ENCODE measurements at regions not wholly inside any gene's neighbourhood (a gene's known extent, or its start where the extent isn't known, plus 50 kb on each side); places are given as distances from the start of the nearest gene placed in this dataset.

- DNase-seq: no peak
These were observed 429.1 kb downstream of the KIF20B start for GRCh38 chr10:90130321-90131086.

DNA sequence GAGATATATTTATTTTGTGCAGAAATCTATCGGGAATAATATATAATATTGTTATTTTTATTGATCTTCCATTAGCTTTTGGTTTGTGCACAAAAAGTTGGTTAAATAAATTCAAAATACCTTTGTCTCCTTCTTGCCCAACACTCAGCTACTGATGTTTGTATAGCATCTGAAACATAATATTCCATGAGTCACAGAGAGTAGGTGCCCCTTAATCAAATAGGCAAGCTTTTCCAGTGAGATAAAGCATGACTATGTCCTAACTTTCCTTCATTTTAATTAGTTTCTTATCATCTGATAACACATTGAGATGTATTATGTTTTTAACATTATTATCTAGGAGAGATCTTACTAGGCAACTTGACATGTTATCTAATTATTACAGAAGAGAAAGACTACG lies 432.2 kb downstream of the KIF20B start:
- no peak for DNase-seq

DNA sequence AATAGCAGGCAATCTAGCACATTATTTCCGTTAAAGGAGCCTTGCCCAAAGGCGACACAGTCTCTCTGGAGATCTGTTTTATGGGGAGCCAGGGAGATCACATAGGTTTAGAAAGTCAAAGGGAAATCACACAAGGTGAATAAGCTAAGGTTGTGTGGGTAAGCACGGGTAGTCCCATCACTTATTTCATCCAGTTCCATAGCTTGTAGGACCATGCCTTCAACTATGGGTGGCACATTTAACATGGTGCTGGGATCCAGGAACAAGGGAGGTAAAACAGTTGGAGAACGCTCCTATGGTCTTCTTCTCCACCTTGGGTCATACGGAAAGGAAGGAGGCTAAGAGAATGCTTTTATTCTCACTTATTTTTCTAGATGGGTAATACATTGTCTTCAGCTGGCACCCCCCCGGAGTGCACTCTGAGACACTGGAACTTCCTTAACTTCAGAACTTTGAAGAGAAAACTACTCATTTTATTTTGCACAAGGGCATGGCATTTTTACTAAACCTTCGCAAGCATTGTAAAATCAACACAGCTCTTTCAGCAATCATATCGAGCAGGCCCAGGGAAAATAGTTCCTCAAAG lies 435.4 kb downstream of the KIF20B start:
- no peak for DNase-seq

DNA sequence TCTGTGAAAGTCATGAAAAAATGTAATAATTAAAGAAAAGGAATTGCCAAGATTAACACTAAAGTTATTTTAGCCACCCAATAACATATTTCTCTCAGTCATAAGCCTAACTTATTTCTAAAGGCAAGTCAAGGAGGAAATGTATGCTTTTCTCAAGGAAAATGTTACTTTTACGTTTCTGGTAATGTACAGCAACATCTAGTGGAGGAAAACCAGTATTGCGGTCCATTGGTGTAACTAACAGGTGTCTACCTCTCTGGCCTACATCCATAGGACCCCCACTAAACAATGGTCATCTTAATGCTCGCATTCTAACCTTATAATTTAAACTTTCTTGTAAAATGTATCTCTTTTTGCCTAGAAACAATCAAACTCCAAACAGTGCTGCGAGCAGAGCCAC lies 437.5 kb downstream of the KIF20B start:
- no peak for DNase-seq

- DNase-seq: no peak
These were observed 440.4 kb downstream of the KIF20B start for GRCh38 chr10:90141791-90142190.

- DNase-seq: no peak
These were observed 442.5 kb downstream of the KIF20B start for GRCh38 chr10:90143937-90144336.

DNA sequence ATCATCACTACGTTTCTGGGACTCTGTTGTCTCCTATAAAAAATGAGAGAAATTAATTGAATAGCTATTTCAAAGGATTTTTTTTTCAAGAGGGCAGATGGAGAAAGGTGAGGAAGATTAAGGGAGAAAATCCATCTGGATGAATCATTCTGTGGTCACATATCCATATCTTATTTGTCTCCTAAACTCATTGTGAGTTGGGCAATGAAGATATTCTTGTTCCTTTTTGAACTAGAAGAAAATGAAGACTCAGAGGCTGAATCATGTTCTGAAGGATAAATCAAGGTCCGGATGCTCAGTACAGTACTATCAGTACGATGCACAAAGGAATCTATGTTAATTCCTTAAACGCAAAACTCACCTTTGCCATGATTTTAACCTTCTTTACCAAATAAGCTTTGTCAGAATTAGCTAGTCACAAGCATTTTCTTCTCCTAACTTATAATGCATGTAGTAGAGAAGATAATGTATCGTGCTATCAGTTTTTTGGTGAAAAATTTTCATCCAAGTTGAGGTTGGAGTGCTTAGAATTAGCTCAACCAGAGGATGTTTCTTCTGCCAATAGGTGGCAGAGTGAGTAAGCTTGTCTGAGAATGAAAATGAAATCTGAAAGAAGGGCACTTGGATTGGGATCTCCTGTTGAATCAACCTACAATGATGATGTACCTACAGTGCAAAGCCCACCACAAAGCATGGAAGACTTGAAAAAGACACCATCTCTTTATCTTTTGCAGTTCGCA lies 446.9 kb downstream of the KIF20B start:
- DNase-seq: no peak

GRCh38 chr10:90149563-90149962 lies 448.2 kb downstream of the KIF20B start:
- no peak for DNase-seq

DNA sequence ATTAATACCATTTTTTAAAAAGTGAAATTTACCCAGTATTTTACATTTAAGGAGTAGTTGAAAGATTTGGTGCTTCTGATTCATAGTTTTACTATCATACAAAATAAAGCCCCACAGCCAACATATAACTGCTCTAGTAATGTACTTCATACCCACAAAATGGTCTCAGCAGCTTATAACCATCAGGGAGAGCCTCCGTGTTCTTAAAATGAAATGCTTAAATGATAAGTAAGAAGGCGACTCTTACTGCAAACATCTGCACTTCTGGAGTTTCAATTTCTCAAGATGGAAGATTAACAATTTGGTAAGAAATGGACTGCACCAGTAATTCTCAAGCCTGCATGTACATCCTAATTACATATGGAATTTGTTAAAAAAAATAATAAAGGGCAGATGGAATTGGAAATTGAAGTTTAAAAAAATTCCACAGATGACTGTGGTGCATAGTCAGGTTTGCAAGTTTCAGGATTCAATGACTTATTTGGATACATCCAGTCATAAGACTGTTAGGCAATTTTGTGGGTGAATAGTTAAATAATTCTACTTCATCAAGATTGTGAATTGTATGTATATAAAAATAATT lies 461.0 kb downstream of the KIF20B start:
- DNase-seq: no peak

- DNase-seq: no peak
These were observed 466.0 kb downstream of the KIF20B start for GRCh38 chr10:90167174-90168064.

GRCh38 chr10:90168244-90168643 lies 466.9 kb downstream of the KIF20B start:
- DNase-seq: no peak

DNA sequence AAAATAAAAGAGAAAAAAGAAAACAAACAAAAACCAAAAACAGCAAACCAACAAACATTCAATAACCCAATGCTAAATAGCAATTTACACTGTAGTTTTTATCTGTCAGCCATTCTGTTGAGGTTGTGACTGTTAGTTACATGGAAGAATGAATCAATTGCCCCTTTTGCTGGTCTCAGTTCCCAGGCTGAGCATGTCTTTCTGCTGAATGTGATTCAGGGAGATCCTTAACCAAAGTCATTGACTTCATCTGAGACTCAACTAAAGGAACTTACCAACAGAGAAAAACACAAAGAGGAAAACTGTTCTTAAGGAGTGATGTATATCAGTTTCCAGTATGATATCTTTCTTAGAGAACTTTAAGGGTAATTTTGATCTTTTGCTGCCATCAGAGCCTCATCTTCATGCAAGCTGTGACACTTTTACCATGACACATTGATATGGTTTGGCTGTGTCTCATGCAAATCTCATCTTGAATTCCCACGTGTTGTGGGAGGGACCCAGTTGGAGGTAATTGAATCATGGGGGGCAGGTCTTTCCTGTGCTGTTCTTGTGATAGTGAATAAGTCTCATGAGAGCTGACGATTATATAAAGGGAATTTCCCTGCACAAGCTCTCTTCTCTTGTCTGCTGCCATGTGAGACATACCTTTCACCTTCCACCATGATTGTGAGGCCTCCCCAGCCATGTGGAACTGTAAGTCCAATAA lies 469.8 kb downstream of the KIF20B start:
- no peak for DNase-seq

- no peak for DNase-seq
These were observed 473.1 kb downstream of the KIF20B start for GRCh38 chr10:90174531-90174930.

DNA sequence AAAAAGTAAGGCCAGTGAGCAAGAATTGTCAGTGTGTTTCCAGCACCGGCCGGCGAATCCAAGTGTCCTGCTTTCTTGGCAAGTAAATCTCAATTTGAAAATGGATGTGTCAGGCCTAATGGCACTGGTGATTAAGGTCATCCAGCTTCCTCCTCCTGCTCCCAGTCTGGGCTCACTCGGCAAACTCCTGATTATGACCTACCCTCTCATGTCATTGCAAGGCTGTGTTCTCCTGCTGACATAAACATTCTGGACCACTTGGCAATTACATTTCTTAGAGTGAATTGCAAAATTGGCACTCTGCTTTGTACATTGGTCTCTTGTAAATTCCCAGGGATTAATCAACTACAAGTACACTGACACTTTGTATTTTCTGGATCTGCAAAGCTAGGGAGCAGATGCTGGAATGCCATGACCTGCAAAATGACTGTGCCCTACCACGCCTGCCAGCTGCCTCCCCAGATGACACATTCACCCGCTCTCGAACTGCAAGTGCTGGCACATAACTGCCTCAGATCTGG lies 473.8 kb downstream of the KIF20B start:
- DNase-seq: no peak

- no peak for DNase-seq
These were observed 478.5 kb downstream of the KIF20B start for GRCh38 chr10:90179696-90180407.

DNA sequence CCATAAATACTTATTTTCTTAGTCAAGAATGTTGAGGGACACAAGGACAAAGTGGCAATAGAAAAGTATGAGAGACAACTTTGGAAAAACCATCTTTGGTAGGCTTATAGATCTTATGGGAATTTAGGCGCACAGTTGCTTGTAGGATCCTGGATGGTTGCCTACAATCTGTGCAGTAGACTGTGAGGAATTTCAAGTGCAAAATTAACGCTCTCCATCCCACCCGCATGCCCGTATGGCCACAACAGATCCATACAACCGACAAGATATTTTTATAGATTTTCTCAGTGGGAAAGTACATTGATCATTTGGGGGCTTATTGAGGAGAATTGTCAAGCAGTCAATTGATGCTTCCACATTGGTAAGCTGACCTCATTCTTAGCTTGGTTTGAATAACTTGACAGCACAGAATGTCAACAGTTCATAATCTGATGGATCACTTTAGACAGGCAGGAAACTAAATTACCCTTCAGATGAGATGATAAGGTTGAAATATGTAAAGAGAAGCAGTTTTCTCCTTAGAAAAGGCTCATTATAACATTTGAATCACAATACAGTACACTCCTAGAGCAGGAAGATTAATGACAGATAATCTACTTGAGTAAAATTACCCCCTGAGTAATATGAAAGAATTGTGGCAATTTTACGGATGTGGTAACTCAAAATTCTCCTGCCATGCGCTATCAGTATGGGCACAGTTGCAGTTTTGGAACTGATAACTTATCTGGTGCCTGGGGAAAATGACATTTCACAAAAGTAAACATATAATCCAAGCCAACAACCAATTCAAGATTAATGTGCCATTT lies 479.7 kb downstream of the KIF20B start:
- no peak for DNase-seq

- DNase-seq: no peak
These were observed 491.4 kb downstream of the KIF20B start for GRCh38 chr10:90192825-90193224.

GRCh38 chr10:90193240-90193985 lies 492.0 kb downstream of the KIF20B start:
- no peak for DNase-seq

DNA sequence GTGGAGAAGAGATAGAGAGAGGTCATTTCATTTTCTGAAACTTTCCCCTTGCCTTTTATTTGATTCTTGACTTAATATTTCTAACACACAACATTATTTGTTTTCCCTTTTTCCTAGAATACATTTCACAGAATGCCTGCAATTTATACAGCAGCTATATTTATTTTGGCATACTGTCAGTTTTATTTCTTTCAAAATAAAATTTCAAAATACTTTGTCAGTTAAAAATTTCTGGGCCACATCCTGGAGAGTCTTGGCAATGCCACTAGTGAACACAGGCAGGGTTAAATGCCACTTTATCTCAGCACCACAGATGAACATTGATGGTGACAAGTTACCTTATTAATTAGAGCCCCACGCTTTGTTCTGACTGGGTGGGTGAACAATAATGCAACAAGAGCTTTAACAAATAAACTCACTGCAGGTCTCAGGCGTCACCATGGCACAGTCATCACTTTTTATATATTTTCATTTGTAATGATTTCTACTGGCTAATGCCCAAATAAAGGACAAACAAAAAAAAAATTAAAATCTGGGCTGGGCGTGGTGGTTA lies 494.0 kb downstream of the KIF20B start:
- DNase-seq: no peak

Data from T-helper 1 cell (primary cell).